SH-SY5Y (cell line): ENCODE measurements at regions not wholly inside any gene's neighbourhood (a gene's known extent, or its start where the extent isn't known, plus 50 kb on each side); places are given as distances from the start of the nearest gene placed in this dataset.

ENCODE experiments used
- GATA2 ChIP-seq: IDR thresholded peaks from 2 replicates; pipeline ENCODE4 v1.6.1; 2011; ENCODE audit warnings: mild to moderate bottlenecking, low read depth, low read length
- GATA3 ChIP-seq: IDR thresholded peaks from 2 replicates; pipeline ENCODE4 v1.6.1; 2011; ENCODE audit warnings: low read depth, mild to moderate bottlenecking, low read length, moderate library complexity

GRCh38 chr12:30414507-30414906, 281.2 kb downstream of the IPO8 start:
- TF ChIP-seq GATA2 (no peak), GATA3 (no peak)
